IMR-90 (cell line): ENCODE measurements at regions not wholly inside any gene's neighbourhood (a gene's known extent, or its start where the extent isn't known, plus 50 kb on each side); places are given as distances from the start of the nearest gene placed in this dataset.

Experiments
- ATAC-seq: fragments of 200-7000 bp; cut with Tn5 transposase; 2 replicates; pipeline ENCODE4 v1.9.1; 2020; ENCODE audit warnings: low read depth, mild to moderate bottlenecking, moderate library complexity
- BruUV-seq: library from RNA; stranded (reverse); fragments of 400-500 nt; replicated peaks from 2 replicates; lab custom pipeline; 2021; lab: Mats Ljungman, UMichigan
- CTCF ChIA-PET: fragments of 300-600 bp; formaldehyde crosslinking; extraction: SDS; loops from one replicate; lab custom pipeline; 2021; ENCODE audit warnings: antibody characterized with exemption; lab: Yijun Ruan, JAX
- POLR2A ChIA-PET: fragments of 300-600 bp; sonication (Branson Sonifier 250); formaldehyde crosslinking; loops from one replicate; lab custom pipeline; 2022; ENCODE audit warnings: antibody characterized with exemption; ENCODE audit not compliant: unreplicated experiment; lab: Charles Lee
- DNase-seq: peaks from one replicate; pipeline ENCODE4 v3.0.0; 2013
- H2AFZ ChIP-seq: replicated peaks from 2 replicates; pipeline ENCODE3; 2013; ENCODE audit warnings: low read length, mild to moderate bottlenecking; ENCODE audit not compliant: poor library complexity
- H2AK5ac ChIP-seq: 2 replicates; pipeline ENCODE4 v1.6.1; 2013; ENCODE audit warnings: low read depth, low read length, inconsistent platforms
- H2AK9ac ChIP-seq: replicated peaks from 2 replicates; pipeline ENCODE3; 2013; ENCODE audit warnings: mild to moderate bottlenecking, low read depth, low read length, moderate library complexity; ENCODE audit not compliant: poor library complexity
- H2BK120ac ChIP-seq: 2 replicates; pipeline ENCODE4 v1.6.1; 2013; ENCODE audit warnings: low read depth, low read length, inconsistent platforms
- H2BK15ac ChIP-seq: 3 replicates; pipeline ENCODE4 v1.6.1; 2013; ENCODE audit warnings: low read depth, low read length, inconsistent platforms
- H2BK20ac ChIP-seq: 2 replicates; pipeline ENCODE4 v1.6.1; 2013; ENCODE audit warnings: low read depth, mild to moderate bottlenecking, inconsistent platforms, low read length, moderate library complexity
- H2BK5ac ChIP-seq: 2 replicates; pipeline ENCODE4 v1.6.1; 2013; ENCODE audit warnings: mild to moderate bottlenecking, low read depth, low read length, inconsistent platforms; ENCODE audit not compliant: poor library complexity, severe bottlenecking
- H3K14ac ChIP-seq: replicated peaks from 2 replicates; pipeline ENCODE4 v1.6.1; 2013; ENCODE audit warnings: low read depth, low read length, inconsistent platforms
- H3K18ac ChIP-seq: 2 replicates; pipeline ENCODE4 v1.6.1; 2013; ENCODE audit warnings: low read depth, low read length, control low read depth
- H3K23ac ChIP-seq: 2 replicates; pipeline ENCODE4 v1.6.1; 2013; ENCODE audit warnings: low read depth, low read length, inconsistent platforms
- H3K27ac ChIP-seq: 2 replicates; pipeline ENCODE4 v1.5.1; 2013; ENCODE audit warnings: mild to moderate bottlenecking, control low read depth, low read length; ENCODE audit not compliant: insufficient read depth
- H3K27me3 ChIP-seq: 2 replicates; pipeline ENCODE4 v1.6.1; 2013; ENCODE audit warnings: low read length; ENCODE audit not compliant: control insufficient read depth, insufficient read depth
- H3K36me3 ChIP-seq: 2 replicates; pipeline ENCODE4 v1.6.1; 2013; ENCODE audit warnings: low read length, mixed read lengths; ENCODE audit not compliant: control insufficient read depth, insufficient read depth
- H3K4ac ChIP-seq: 2 replicates; pipeline ENCODE4 v1.6.1; 2013; ENCODE audit warnings: low read depth, low read length, inconsistent platforms
- H3K4me1 ChIP-seq: 2 replicates; pipeline ENCODE4 v1.6.1; 2013; ENCODE audit warnings: low read length, mixed read lengths; ENCODE audit not compliant: control insufficient read depth, insufficient read depth
- H3K4me2 ChIP-seq: 2 replicates; pipeline ENCODE4 v1.6.1; 2013; ENCODE audit warnings: low read depth, mild to moderate bottlenecking, control low read depth, low read length, moderate library complexity
- H3K4me3 ChIP-seq: 2 replicates; pipeline ENCODE4 v1.5.1; 2013; ENCODE audit warnings: low read depth, mild to moderate bottlenecking, control low read depth, low read length, moderate library complexity; ENCODE audit not compliant: insufficient read depth
- H3K56ac ChIP-seq: 2 replicates; pipeline ENCODE4 v1.6.1; 2013; ENCODE audit warnings: low read length, inconsistent platforms; ENCODE audit not compliant: insufficient read depth; ENCODE audit errors: extremely low read depth
- H3K79me1 ChIP-seq, 2 experiments: 2 replicates each; pipeline ENCODE4 v1.6.1; 2013; ENCODE audit warnings: low read length in 2 of 2, inconsistent platforms in 1 of 2, low read depth in 1 of 2
- H3K9ac ChIP-seq: 2 replicates; pipeline ENCODE4 v1.6.1; 2013; ENCODE audit warnings: low read depth, low read length, control low read depth
- H3K9me1 ChIP-seq: 2 replicates; pipeline ENCODE4 v1.6.1; 2013; ENCODE audit warnings: low read length, inconsistent platforms; ENCODE audit not compliant: insufficient read depth
- H3K9me3 ChIP-seq: 2 replicates; pipeline ENCODE4 v1.6.1; 2013; ENCODE audit warnings: low read length; ENCODE audit not compliant: control insufficient read depth, insufficient read depth
- H4K20me1 ChIP-seq: 2 replicates; pipeline ENCODE4 v1.6.1; 2013; ENCODE audit warnings: low read length, inconsistent platforms; ENCODE audit not compliant: insufficient read depth
- H4K5ac ChIP-seq: 2 replicates; pipeline ENCODE4 v1.6.1; 2013; ENCODE audit warnings: mild to moderate bottlenecking, low read depth, low read length, control low read depth
- H4K8ac ChIP-seq, 2 experiments: 2 replicates each; pipeline ENCODE4 v1.6.1; 2013; ENCODE audit warnings: low read depth in 2 of 2, low read length in 2 of 2, control low read depth in 1 of 2, inconsistent platforms in 1 of 2
- H4K91ac ChIP-seq: 2 replicates; pipeline ENCODE4 v1.6.1; 2013; ENCODE audit warnings: low read depth, low read length, inconsistent platforms; ENCODE audit not compliant: insufficient read depth
- CEBPB ChIP-seq: IDR thresholded peaks from 2 replicates; pipeline ENCODE4 v1.6.1; 2012; ENCODE audit warnings: low read depth, low read length, improper control_type of control experiment
- CHD1 ChIP-seq: IDR thresholded peaks from 2 replicates; pipeline ENCODE4 v1.6.1; 2012; ENCODE audit warnings: low read depth, low read length, improper control_type of control experiment
- MXI1 ChIP-seq: IDR thresholded peaks from 2 replicates; pipeline ENCODE4 v1.6.1; 2012; ENCODE audit warnings: low read depth, mild to moderate bottlenecking, low read length, moderate library complexity, borderline replicate concordance
- POLR2A ChIP-seq: IDR thresholded peaks from 2 replicates; pipeline ENCODE4 v1.6.1; 2012; ENCODE audit warnings: mild to moderate bottlenecking, low read depth, low read length
- SMC3 ChIP-seq: fragments of 150-350 bp; IDR thresholded peaks from 2 replicates; pipeline ENCODE4 v1.6.1; 2016; ENCODE audit warnings: low read depth, mild to moderate bottlenecking, antibody characterized with exemption, low read length, moderate library complexity
- WGBS, 2 experiments: methylation state at CpG; one replicate each; pipeline versions ENCODE4 v1.1.5 to v1.1.7; 2013; ENCODE audit warnings: missing lambda C conversion rate in 2 of 2; ENCODE audit not compliant: insufficient read length in 1 of 2; ENCODE audit errors: extremely low coverage in 2 of 2; 5-methylcytosine and 5-hydroxymethylcytosine counted together
- dilution Hi-C: fragments of 300-500 bp; cut with HindIII; formaldehyde crosslinking; loops from one replicate; pipeline ENCODE4 v1.14.3; 2018; ENCODE audit warnings: low sequenced_read_pairs; ENCODE audit not compliant: unreplicated experiment
- in situ Hi-C: fragments of 300-500 bp; cut with MboI; formaldehyde crosslinking; loops from 3 replicates; pipeline ENCODE4 v1.14.3; 2019; ENCODE audit warnings: low sequenced_read_pairs, inconsistent platforms, mixed read lengths
- intact Hi-C: fragments of 100-400 bp; cut with micrococcal nuclease; formaldehyde crosslinking; loops from 2 replicates; pipeline ENCODE4 v1.10.0; 2022
- TF ChIP-seq, protein P1 (sequence below): conservative IDR thresholded peaks from 2 replicates; pipeline ENCODE4 v1.5.1; 2012; ENCODE audit warnings: mild to moderate bottlenecking, low read depth, low read length, improper control_type of control experiment

DNA sequence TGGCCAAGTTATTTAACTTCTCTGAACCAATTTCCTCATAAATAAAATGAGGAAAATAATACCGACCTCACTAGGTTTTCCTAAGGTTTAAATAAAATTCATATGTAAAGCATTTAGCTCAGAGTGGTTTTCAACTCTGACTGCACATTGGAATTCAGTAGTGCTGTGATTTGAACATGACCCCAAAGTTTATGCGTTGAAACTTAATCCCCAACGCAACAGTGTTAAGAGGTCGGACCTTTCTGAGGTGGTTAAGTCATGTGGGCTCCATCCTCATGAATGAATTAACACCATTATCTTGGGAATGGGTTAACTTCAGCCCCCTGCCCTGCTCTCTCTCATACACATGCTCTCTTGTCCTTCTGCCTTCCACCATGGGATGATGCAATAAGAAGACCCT, 322.2 kb downstream of the AASDHPPT start:
- H3K79me1 ChIP-seq: no peaks in the 10 kb centered on the region
- in situ Hi-C loops: no loop called here
- peak overlapping the region; percentile 43 to 82 for H4K8ac ChIP-seq
- H2BK120ac ChIP-seq: peak overlapping the region; percentile 96
- H3K9me3 ChIP-seq: no peaks in the 10 kb centered on the region
- H2AK5ac ChIP-seq: peak overlapping the region; percentile 88
- no peak for ATAC-seq
- no TSS peak for BruUV-seq
- peak overlapping the region; percentile 96; the same call in 2 of the 3 replicates for H2BK15ac ChIP-seq
- peak overlapping the region; percentile 96 for H4K91ac ChIP-seq
- DNase-seq: peak; percentile 8
- H3K4ac ChIP-seq: peak overlapping the region; percentile 91
- H3K4me1 ChIP-seq: peaks cover 15% of the 10 kb centered on the region
- intact Hi-C loops: loop anchor here (2.0 to 10.0 kb wide), 4 partner anchors 31 to 315 kb away; no protein-coding TSS in a partner anchor
- peak overlapping the region; percentile 85; the same call in 1 of the 2 replicates for H3K27ac ChIP-seq
- peak overlapping the region; percentile 86; the same call in 1 of the 2 replicates for H4K5ac ChIP-seq
- peak overlapping the region; percentile 88 for H2BK5ac ChIP-seq
- H3K9me1 ChIP-seq: peaks cover 5% of the 10 kb centered on the region
- H3K14ac ChIP-seq: peak overlapping the region; percentile 87
- ChIA-PET CTCF (no interaction called here), POLR2A (no interaction called here)
- peak overlapping the region; percentile 60 for H2AFZ ChIP-seq
- no peak overlapping the region for H3K4me2 ChIP-seq
- no peak overlapping the region for H3K9ac ChIP-seq
- peak overlapping the region; percentile 81 for H3K23ac ChIP-seq
- H3K18ac ChIP-seq: peak overlapping the region; percentile 89
- H4K20me1 ChIP-seq: no peaks in the 10 kb centered on the region
- H3K4me3 ChIP-seq: no peak overlapping the region
- dilution Hi-C loops: no loop called here
- no peaks in the 10 kb centered on the region for H3K36me3 ChIP-seq
- no peak overlapping the region for H2AK9ac ChIP-seq
- peak overlapping the region; percentile 75 for H3K56ac ChIP-seq
- TF ChIP-seq POLR2A (no peak), CHD1 (no peak), MXI1 (no peak), SMC3 (no peak), CEBPB (peak; percentile 57; the same call in 1 of the 2 replicates)
- TF ChIP-seq, protein P1, sequence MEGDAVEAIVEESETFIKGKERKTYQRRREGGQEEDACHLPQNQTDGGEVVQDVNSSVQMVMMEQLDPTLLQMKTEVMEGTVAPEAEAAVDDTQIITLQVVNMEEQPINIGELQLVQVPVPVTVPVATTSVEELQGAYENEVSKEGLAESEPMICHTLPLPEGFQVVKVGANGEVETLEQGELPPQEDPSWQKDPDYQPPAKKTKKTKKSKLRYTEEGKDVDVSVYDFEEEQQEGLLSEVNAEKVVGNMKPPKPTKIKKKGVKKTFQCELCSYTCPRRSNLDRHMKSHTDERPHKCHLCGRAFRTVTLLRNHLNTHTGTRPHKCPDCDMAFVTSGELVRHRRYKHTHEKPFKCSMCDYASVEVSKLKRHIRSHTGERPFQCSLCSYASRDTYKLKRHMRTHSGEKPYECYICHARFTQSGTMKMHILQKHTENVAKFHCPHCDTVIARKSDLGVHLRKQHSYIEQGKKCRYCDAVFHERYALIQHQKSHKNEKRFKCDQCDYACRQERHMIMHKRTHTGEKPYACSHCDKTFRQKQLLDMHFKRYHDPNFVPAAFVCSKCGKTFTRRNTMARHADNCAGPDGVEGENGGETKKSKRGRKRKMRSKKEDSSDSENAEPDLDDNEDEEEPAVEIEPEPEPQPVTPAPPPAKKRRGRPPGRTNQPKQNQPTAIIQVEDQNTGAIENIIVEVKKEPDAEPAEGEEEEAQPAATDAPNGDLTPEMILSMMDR: no peak
- H2BK20ac ChIP-seq: peak overlapping the region; percentile 97
- WGBS, 2 experiments: no CpG with 5 or more reads among the region's 4 CpGs
- H3K27me3 ChIP-seq: no peaks in the 10 kb centered on the region
